Astrocyte (in vitro differentiated cells and primary cell): ENCODE measurements at regions not wholly inside any gene's neighbourhood (a gene's known extent, or its start where the extent isn't known, plus 50 kb on each side); places are given as distances from the start of the nearest gene placed in this dataset.
"Not testable (repeated sequence)": the region's sequence is repeated elsewhere in the genome, so short reads cannot be mapped to it uniquely, and the experiment has no call there.

Experiments
- DNase-seq: peaks from one replicate; pipeline ENCODE4 v3.0.0-alpha.2; 2010; ENCODE audit warnings: low read depth
- FAIRE-seq: peaks from 2 replicates; lab custom pipeline; 2011; peaks lifted over from hg19 to GRCh38; lab: Jason Lieb, UNC
- H2AFZ ChIP-seq: 2 replicates; pipeline ENCODE4 v1.6.0; 2012; ENCODE audit warnings: low read depth, low read length, inconsistent platforms
- H3K27ac ChIP-seq: 2 replicates; pipeline ENCODE4 v1.5.1; 2011; ENCODE audit warnings: low read depth, low read length, inconsistent platforms
- H3K27me3 ChIP-seq: 2 replicates; pipeline ENCODE4 v1.6.0; 2011; ENCODE audit warnings: low read length, inconsistent platforms; ENCODE audit not compliant: insufficient read depth
- H3K36me3 ChIP-seq: 2 replicates; pipeline ENCODE4 v1.5.1; 2011; ENCODE audit warnings: low read length, inconsistent platforms; ENCODE audit not compliant: insufficient read depth
- H3K4me1 ChIP-seq: 2 replicates; pipeline ENCODE4 v1.5.1; 2011; ENCODE audit warnings: low read length, inconsistent platforms; ENCODE audit not compliant: insufficient read depth
- H3K4me2 ChIP-seq: 2 replicates; pipeline ENCODE4 v1.6.0; 2012; ENCODE audit warnings: low read length, inconsistent platforms
- H3K4me3 ChIP-seq: 2 replicates; pipeline ENCODE4 v1.5.1; 2011; ENCODE audit warnings: low read depth, mild to moderate bottlenecking, low read length, inconsistent platforms; ENCODE audit not compliant: insufficient read depth
- H3K79me2 ChIP-seq: 2 replicates; pipeline ENCODE4 v1.6.0; 2012; ENCODE audit warnings: mild to moderate bottlenecking, low read length, inconsistent platforms; ENCODE audit not compliant: insufficient read depth
- H3K9ac ChIP-seq: 2 replicates; pipeline ENCODE4 v1.6.0; 2012; ENCODE audit warnings: mild to moderate bottlenecking, low read length, inconsistent platforms
- H3K9me3 ChIP-seq: 2 replicates; pipeline ENCODE4 v1.5.1; 2012; ENCODE audit warnings: low read depth, mild to moderate bottlenecking, low read length, inconsistent platforms; ENCODE audit not compliant: insufficient read depth
- H4K20me1 ChIP-seq: 2 replicates; pipeline ENCODE4 v1.6.0; 2012; ENCODE audit warnings: low read length, inconsistent platforms; ENCODE audit not compliant: insufficient read depth
- H3K27ac Mint-ChIP-seq: one replicate; pipeline ENCODE4 v1.8.0; 2021; ENCODE audit warnings: mild to moderate bottlenecking, mixed read lengths; ENCODE audit not compliant: unreplicated experiment
- H3K27me3 Mint-ChIP-seq: one replicate; pipeline ENCODE4 v1.8.0; 2021; ENCODE audit warnings: low read depth, mixed read lengths; ENCODE audit not compliant: unreplicated experiment
- H3K36me3 Mint-ChIP-seq: one replicate; pipeline ENCODE4 v1.8.0; 2021; ENCODE audit warnings: low read depth, mixed read lengths; ENCODE audit not compliant: unreplicated experiment
- H3K4me1 Mint-ChIP-seq: one replicate; pipeline ENCODE4 v1.8.0; 2021; ENCODE audit warnings: low read depth, mixed read lengths; ENCODE audit not compliant: unreplicated experiment
- H3K4me3 Mint-ChIP-seq: one replicate; pipeline ENCODE4 v1.8.0; 2021; ENCODE audit warnings: mild to moderate bottlenecking, moderate library complexity, mixed read lengths; ENCODE audit not compliant: unreplicated experiment
- H3K9me3 Mint-ChIP-seq: one replicate; pipeline ENCODE4 v1.8.0; 2021; ENCODE audit warnings: mild to moderate bottlenecking, mixed read lengths; ENCODE audit not compliant: unreplicated experiment
- CTCF ChIP-seq: IDR thresholded peaks from 2 replicates; pipeline ENCODE4 v1.5.1; 2011; ENCODE audit warnings: low read depth, mild to moderate bottlenecking, inconsistent platforms, low read length, moderate library complexity; ENCODE audit not compliant: insufficient read depth
- EZH2 ChIP-seq: IDR thresholded peaks from 2 replicates; pipeline ENCODE4 v1.6.1; 2012; ENCODE audit warnings: mild to moderate bottlenecking, low read length, inconsistent platforms; ENCODE audit not compliant: insufficient read depth

GRCh38 chr11:107259811-107260221 is 197.8 kb downstream of the CWF19L2 start:
- H4K20me1 ChIP-seq, result no peaks in the 10 kb centered on the region
- FAIRE-seq (no peak), DNase-seq (no peak)
- H3K27me3 ChIP-seq, result no peaks in the 10 kb centered on the region
- H3K27ac Mint-ChIP-seq, result no peak overlapping the region
- H3K36me3 Mint-ChIP-seq, result no peaks in the 10 kb centered on the region
- H3K4me3 Mint-ChIP-seq, result no peak overlapping the region
- H3K4me3 ChIP-seq, result no peak overlapping the region
- no peaks in the 10 kb centered on the region for H3K9me3 ChIP-seq
- peaks cover 3% of the 10 kb centered on the region for H3K27me3 Mint-ChIP-seq
- H3K4me1 ChIP-seq, result no peaks in the 10 kb centered on the region
- H3K4me2 ChIP-seq, result no peak overlapping the region
- TF ChIP-seq EZH2, result no peak
- no peak for TF ChIP-seq CTCF
- no peaks in the 10 kb centered on the region for H3K9me3 Mint-ChIP-seq
- no peaks in the 10 kb centered on the region for H3K4me1 Mint-ChIP-seq
- H3K36me3 ChIP-seq, result no peaks in the 10 kb centered on the region
- H3K27ac ChIP-seq, result no peak overlapping the region
- H3K9ac ChIP-seq, result no peak overlapping the region
- no peak overlapping the region for H2AFZ ChIP-seq
- no peaks in the 10 kb centered on the region for H3K79me2 ChIP-seq

GRCh38 chr11:107257710-107258109 is 199.9 kb downstream of the CWF19L2 start:
- TF ChIP-seq CTCF (no peak), EZH2 (no peak)

GRCh38 chr11:107253661-107254060 is 204.0 kb downstream of the CWF19L2 start:
- H2AFZ ChIP-seq, H3K27me3 ChIP-seq, H3K4me1 Mint-ChIP-seq, H3K27ac Mint-ChIP-seq, FAIRE-seq, H3K9me3 ChIP-seq, H3K27me3 Mint-ChIP-seq, H3K36me3 ChIP-seq, H4K20me1 ChIP-seq, H3K27ac ChIP-seq, H3K9me3 Mint-ChIP-seq, DNase-seq, H3K79me2 ChIP-seq, H3K4me2 ChIP-seq, H3K9ac ChIP-seq, H3K4me3 Mint-ChIP-seq, H3K4me1 ChIP-seq, H3K36me3 Mint-ChIP-seq, H3K4me3 ChIP-seq: not testable (repeated sequence)

More at GRCh38 chr11:107257710-107258109, 199.9 kb downstream of the CWF19L2 start:
- no peak overlapping the region for H3K27ac ChIP-seq
- Mint-ChIP-seq H3K27me3 (peaks cover 3% of the 10 kb centered on the region), H3K4me3 (no peak overlapping the region), H3K4me1 (no peaks in the 10 kb centered on the region), H3K9me3 (no peaks in the 10 kb centered on the region), H3K36me3 (no peaks in the 10 kb centered on the region), H3K27ac (no peak overlapping the region)
- H3K79me2 ChIP-seq, result no peaks in the 10 kb centered on the region
- no peak overlapping the region for H3K4me2 ChIP-seq
- H3K4me3 ChIP-seq, result no peak overlapping the region
- no peaks in the 10 kb centered on the region for H3K27me3 ChIP-seq
- H3K4me1 ChIP-seq, result no peaks in the 10 kb centered on the region
- H3K9ac ChIP-seq, result no peak overlapping the region
- H3K9me3 ChIP-seq, result no peaks in the 10 kb centered on the region
- DNase-seq (no peak), FAIRE-seq (no peak)
- H2AFZ ChIP-seq, result no peak overlapping the region
- H3K36me3 ChIP-seq, result no peaks in the 10 kb centered on the region
- H4K20me1 ChIP-seq, result no peaks in the 10 kb centered on the region
